Epithelial cell of esophagus (primary cell): ENCODE measurements at regions not wholly inside any gene's neighbourhood (a gene's known extent, or its start where the extent isn't known, plus 50 kb on each side); places are given as distances from the start of the nearest gene placed in this dataset.
A peak's percentile ranks its signal among the peaks of the same experiment; 100 is the strongest.

Experiments used
- DNase-seq: peaks from one replicate; pipeline ENCODE4 v3.0.0; 2010; ENCODE audit warnings: low read depth
- H3K4me3 ChIP-seq: 2 replicates; pipeline ENCODE4 v1.5.1; 2011; ENCODE audit warnings: mild to moderate bottlenecking, low read length, control low read depth
- CTCF ChIP-seq: IDR thresholded peaks from 2 replicates; pipeline ENCODE4 v1.5.1; 2011; ENCODE audit warnings: low read depth, mild to moderate bottlenecking, low read length, control low read depth, inconsistent platforms; ENCODE audit not compliant: insufficient read depth; ENCODE audit errors: missing control alignments

DNA sequence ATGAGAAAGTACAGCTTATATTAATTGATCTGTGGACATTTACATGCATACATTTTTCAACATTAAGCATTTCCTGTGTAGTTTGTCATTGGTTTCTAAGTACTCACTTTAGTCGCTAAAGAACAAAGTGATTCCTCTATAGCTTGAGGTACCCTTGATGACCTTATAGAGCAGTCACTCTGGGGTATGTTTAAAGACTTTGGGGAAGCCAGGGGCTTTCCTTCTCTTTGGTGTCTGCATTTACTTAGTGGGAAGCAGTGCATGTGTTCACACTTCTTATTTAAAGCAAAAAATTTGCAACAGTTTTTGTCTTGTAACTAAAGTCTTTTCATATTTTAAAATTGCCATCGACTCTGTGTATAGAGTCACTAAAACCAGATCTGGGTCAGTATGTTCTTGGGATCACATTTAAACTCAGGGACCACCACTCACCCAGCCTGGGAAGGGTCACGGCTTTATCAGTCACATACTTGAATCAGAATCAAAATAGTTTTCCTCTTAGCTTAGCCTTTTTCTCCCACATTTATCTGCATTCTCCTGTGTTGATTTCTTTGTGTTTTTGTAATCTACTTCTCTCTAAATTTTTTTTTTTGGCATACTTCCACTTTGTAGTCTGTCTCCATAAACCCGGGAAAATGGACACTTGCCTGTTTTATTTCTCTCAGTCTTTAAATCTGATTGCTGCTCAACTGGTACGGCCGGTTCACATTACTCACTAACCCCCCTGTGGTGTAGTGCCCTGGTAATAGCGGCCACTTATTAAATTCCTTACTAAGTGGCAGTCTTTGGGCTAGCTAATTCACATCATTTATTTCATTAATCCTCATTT, 143.9 kb upstream of the FBN2 start:
- peak; percentile 79 for DNase-seq
- H3K4me3 ChIP-seq = no peak overlapping the region
- TF ChIP-seq CTCF = peak; percentile 2

GRCh38 chr5:128682669-128683068, 144.6 kb upstream of the FBN2 start:
- H3K4me3 ChIP-seq = no peak overlapping the region
- TF ChIP-seq CTCF = no peak
- no peak for DNase-seq

GRCh38 chr5:128684961-128685360, 146.9 kb upstream of the FBN2 start:
- no peak overlapping the region for H3K4me3 ChIP-seq
- TF ChIP-seq CTCF = no peak
- DNase-seq = no peak

GRCh38 chr5:128687930-128688329, 149.9 kb upstream of the FBN2 start:
- no peak overlapping the region for H3K4me3 ChIP-seq
- no peak for DNase-seq
- TF ChIP-seq CTCF = no peak

DNA sequence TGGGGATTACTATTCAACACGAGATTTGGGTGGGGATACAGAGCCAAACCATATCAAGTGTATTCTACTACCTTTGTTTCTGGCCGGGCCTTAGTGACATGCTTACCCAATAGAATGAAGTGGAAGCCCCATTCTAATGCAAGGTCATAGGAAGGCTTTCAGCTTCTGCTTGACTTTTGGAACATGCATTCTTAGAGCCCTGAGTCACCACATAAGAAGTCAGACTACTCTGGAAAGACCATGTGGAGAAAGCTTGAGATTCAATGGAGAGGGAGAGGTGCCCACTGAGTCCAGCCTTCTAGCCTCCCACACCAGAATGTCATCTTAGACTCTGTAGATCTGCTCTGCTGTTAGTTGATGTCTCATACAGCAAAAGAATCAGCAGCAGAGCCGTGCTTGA, 155.7 kb upstream of the FBN2 start:
- no peak for TF ChIP-seq CTCF
- H3K4me3 ChIP-seq = no peak overlapping the region
- peak; percentile 20 for DNase-seq

GRCh38 chr5:128695791-128696530, 157.9 kb upstream of the FBN2 start:
- no peak overlapping the region for H3K4me3 ChIP-seq
- TF ChIP-seq CTCF = peak; percentile 50
- DNase-seq = no peak
